H1 (cell line): ENCODE measurements at regions not wholly inside any gene's neighbourhood (a gene's known extent, or its start where the extent isn't known, plus 50 kb on each side); places are given as distances from the start of the nearest gene placed in this dataset.

Experiments used
- RBBP5 ChIP-seq: IDR thresholded peaks from 2 replicates; pipeline ENCODE4 v1.7.1; 2012; ENCODE audit warnings: low read depth, mild to moderate bottlenecking, inconsistent platforms, low read length, moderate library complexity, borderline replicate concordance
- SUZ12 ChIP-seq: fragments of 200-600 bp; sonication (generic); IDR thresholded peaks from 2 replicates; pipeline ENCODE4 v1.6.1; 2012; ENCODE audit warnings: mild to moderate bottlenecking, inconsistent platforms, low read length, moderate library complexity, mixed read lengths

DNA sequence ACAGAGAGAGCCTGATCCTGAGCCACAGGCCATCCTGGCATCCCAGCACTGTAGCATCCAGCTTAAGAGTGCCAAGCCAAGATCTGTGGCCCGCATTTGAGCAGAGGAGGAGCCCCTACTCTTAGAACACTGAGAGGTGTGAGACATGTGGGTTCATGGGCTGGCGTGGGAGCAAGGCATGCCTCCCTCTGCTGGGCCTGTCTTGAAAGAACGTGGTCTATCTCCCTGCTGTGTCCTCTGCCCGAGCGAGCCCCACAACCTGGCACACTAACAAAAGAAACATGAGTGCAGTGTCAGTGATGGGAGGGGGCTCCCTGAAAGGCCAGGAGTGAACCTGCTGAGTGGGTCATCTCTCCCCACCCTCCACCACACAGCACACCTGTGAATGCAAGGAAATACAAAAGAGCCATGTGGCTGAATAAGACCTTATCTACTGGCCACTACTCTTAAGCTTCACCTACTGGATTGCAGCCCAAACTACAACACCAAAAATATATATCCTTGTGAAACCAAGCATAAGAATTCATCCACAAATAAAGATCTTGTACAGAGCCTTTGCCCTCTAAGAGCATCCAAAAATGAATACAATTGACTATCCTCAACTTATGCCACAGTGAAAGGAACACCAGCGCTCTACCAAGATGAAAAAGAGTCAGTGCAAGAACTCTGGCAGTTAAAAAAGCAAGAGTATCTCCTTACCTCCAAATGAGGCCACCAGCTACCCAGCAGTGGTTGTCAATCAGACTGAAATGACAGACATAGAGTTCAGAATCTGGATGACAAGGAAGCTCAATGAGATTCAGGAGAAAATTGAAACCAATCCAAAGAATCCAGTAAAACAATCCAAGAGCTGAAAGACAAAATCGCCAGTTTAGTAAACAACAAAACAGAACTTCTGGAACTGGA, 259.4 kb upstream of the DAB1 start (continued):
- TF ChIP-seq SUZ12 = no peak
- no peak for TF ChIP-seq RBBP5
- TF ChIP-seq, all 59 proteins: peak for 4
